Upper lobe of left lung (tissue), 4 donors: ENCODE measurements at regions not wholly inside any gene's neighbourhood (a gene's known extent, or its start where the extent isn't known, plus 50 kb on each side); places are given as distances from the start of the nearest gene placed in this dataset.

Source experiments
- EP300 ChIP-seq, 4 donors: sonication (generic); formaldehyde crosslinking; IDR thresholded peaks; one replicate each; pipeline ENCODE4 v1.5.1; 2017; ENCODE audit warnings: antibody characterized with exemption in 4 of 4, control low read depth in 2 of 4
- POLR2A ChIP-seq, 4 donors: fragments of 450-650 bp; IDR thresholded peaks; one replicate each; pipeline ENCODE4 v1.5.1; 2016 to 2017; ENCODE audit warnings: antibody characterized with exemption in 4 of 4, mild to moderate bottlenecking in 2 of 4
- POLR2AphosphoS5 ChIP-seq, 2 donors: sonication (generic); formaldehyde crosslinking; IDR thresholded peaks; one replicate each; pipeline ENCODE4 v1.5.1; 2017; ENCODE audit warnings: antibody characterized with exemption in 2 of 2
- TF ChIP-seq, protein P1 (sequence below), 6 experiments: fragments of 450-650 bp in 4 of 6; fragments of 200-600 bp in 2 of 6; sonication (generic) in 2 of 6; IDR thresholded peaks; one replicate each; pipeline ENCODE4 v1.5.1; 2016 to 2019; ENCODE audit warnings: antibody characterized with exemption in 6 of 6

GRCh38 chr3:107430214-107430995 is 53.2 kb downstream of the CCDC54 start:
- TF ChIP-seq POLR2AphosphoS5 (IDR thresholded peaks at IDR 0.05) (no peak), EP300 (IDR thresholded peaks at IDR 0.05) (no peak), POLR2A (IDR thresholded peaks at IDR 0.05) (no peak)
- TF ChIP-seq, protein P1, sequence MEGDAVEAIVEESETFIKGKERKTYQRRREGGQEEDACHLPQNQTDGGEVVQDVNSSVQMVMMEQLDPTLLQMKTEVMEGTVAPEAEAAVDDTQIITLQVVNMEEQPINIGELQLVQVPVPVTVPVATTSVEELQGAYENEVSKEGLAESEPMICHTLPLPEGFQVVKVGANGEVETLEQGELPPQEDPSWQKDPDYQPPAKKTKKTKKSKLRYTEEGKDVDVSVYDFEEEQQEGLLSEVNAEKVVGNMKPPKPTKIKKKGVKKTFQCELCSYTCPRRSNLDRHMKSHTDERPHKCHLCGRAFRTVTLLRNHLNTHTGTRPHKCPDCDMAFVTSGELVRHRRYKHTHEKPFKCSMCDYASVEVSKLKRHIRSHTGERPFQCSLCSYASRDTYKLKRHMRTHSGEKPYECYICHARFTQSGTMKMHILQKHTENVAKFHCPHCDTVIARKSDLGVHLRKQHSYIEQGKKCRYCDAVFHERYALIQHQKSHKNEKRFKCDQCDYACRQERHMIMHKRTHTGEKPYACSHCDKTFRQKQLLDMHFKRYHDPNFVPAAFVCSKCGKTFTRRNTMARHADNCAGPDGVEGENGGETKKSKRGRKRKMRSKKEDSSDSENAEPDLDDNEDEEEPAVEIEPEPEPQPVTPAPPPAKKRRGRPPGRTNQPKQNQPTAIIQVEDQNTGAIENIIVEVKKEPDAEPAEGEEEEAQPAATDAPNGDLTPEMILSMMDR (IDR thresholded peaks at IDR 0.05) = no peak
